SKM-1 (cell line): ENCODE measurements at regions not wholly inside any gene's neighbourhood (a gene's known extent, or its start where the extent isn't known, plus 50 kb on each side); places are given as distances from the start of the nearest gene placed in this dataset.
"Not testable (repeated sequence)": the region's sequence is repeated elsewhere in the genome, so short reads cannot be mapped to it uniquely, and the experiment has no call there.

Experiments used
- DNase-seq: peaks from one replicate; lab custom pipeline; 2025; ENCODE audit not compliant: unreplicated experiment; lab: John Stamatoyannopoulos, UW

- no peak for DNase-seq
These were observed 51.5 kb upstream of the GRM3 start for GRCh38 chr7:86592185-86592584.

DNA sequence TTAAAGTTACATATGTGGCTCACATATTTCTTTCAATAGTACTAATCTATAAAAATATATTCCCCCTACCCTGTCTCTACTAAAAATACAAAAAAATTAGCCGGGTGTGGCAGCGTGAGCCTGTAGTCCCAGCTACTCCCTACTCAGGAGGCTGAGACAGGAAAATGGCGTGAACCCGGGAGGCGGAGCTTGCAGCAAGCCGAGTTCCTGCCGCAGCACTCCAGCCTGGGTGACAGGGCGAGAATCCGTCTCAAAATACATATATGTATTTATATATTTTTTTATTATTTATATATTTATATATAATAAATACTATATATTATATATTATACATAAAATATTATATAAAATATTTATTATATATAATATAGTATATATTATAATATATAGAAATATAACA, 69.7 kb upstream of the GRM3 start:
- no peak for DNase-seq

- DNase-seq = no peak
These were observed 84.8 kb upstream of the GRM3 start for GRCh38 chr7:86558680-86559501.

DNA sequence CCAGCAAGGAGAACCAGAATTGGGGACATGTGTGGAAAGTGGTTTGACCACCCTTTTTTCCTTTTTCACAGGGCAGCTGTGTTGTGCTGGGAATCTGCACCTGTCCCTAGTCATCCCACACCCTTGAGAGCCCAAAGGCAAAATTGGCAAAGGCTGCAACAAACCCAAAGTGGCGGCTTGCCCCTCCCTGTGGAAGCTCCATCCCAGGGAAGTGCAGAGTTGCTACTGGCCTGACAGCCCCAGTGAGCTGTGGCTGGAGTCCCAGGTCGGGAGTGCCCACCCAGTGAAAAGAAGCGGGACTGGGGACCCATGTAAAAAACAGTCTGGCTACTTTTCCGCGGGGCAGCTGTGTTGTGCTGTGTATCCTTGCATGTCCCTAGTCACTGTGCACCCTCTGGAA, 109.1 kb upstream of the GRM3 start:
- DNase-seq = no peak

DNA sequence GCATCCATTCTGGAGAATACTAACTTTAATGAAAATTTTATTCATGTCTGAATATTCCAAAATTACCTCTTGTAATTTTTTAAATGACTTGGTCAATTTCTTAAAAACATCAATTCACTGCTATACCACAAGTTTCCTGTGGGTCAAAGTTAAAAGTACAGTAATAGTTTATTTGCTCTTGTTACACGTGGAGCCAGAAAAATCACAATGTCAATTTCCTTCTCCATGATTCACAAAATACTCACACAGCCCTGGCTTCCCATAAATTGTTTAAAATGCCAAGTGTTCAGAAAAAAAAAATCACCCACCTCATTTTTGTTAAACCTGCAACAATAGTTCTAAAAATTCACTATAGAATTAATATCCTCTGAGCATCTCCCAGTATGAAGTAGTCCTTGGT, 139.5 kb upstream of the GRM3 start:
- DNase-seq = no peak

DNA sequence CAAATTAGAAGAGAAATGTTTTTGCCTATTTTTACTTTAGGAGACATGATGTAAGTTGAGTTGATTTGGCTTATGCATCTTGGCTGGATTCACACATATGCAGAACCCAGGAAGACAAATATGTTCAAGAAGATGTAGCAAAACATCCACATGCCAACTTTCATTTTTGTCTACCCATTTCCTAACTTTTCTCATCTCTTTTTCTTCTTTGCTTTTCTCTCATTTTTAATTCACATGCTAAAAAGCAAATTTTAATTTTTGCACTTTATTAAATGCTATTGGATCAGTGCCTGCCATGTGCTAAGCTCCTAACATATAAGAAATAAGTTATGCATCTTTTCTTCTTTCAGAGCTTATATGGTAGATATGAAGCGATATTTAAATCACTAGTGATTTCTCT, 143.7 kb upstream of the GRM3 start:
- DNase-seq = no peak

DNA sequence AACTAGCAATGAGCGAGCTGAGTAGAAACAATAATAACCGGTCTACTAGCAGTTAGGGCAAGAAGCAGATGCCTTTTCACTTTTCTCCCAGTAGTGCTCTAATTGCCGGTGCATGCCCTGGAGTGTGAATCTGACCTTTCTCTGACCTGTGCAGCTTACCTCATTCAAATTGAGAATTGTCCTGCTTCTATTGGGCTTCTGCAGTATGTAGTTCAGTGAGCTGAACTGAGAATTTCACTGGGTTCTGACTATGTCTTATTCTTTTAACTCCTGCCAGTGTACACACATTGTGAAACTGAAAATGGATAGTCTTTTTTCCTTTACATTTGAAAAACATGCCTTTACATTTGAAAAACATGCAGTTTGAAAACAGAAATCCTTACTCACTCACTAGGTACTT, 157.9 kb upstream of the GRM3 start:
- no peak for DNase-seq

DNA sequence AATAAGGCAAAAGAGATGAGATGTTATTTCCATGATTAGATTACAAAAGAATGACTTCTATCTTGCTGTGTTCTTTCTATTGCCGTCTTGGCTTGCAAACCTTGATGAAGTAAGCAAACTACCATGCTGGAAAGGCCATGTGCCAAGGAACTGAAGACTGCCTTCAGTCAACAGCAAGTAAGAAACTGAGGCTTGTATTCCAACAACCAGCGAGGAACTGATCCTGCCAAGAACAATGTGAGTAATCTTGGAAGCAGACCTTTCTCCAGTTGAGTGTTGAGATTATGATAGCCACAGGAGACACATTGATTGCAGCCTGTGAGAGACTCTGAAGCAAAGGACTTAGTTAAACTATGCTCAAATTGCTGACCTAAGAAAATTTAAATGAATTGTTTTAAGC, 164.6 kb upstream of the GRM3 start:
- DNase-seq = no peak

- DNase-seq = no peak
These were observed 166.3 kb upstream of the GRM3 start for GRCh38 chr7:86477343-86477935.

DNA sequence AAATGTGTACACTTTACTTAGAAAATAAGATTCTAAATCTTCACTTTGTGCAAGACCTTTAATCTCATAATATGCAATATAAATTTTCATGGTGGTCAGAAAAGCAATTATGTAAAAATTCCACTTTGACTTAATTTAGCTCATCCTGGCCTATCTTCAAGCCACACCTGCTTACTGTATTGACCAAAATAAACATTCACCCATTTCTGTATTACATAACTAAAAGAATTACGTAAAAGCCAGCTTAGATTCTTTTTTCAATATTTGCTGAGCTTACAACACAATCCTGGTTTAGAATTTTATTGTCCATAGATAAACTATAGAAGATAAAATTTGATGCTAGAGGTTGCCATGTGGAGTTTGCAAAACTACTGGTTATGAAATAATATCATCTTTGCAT, 172.9 kb upstream of the GRM3 start:
- DNase-seq = no peak

GRCh38 chr7:86469680-86470295, 173.9 kb upstream of the GRM3 start:
- peak; percentile 59 for DNase-seq

DNA sequence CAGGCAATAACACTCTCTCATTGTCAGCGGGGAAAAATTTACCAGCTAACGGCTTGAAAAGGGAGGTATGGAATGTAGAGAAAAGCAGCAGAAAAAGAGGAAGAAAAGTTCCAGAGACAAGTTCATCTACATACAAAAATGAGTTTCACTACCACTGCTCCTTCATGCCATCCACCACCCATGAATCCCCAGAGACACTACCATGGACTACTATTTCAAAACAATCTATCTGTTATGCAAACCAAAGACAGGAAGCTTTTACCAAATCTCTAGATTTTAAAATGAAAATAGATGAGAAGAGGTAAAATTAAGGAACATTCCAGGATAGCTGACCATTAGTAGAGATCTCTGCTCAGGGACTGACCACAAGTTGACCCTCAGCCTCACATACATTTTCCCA, 189.0 kb upstream of the GRM3 start:
- peak; percentile 15 for DNase-seq

- DNase-seq = no peak
These were observed 190.3 kb upstream of the GRM3 start for GRCh38 chr7:86453454-86453853.

DNA sequence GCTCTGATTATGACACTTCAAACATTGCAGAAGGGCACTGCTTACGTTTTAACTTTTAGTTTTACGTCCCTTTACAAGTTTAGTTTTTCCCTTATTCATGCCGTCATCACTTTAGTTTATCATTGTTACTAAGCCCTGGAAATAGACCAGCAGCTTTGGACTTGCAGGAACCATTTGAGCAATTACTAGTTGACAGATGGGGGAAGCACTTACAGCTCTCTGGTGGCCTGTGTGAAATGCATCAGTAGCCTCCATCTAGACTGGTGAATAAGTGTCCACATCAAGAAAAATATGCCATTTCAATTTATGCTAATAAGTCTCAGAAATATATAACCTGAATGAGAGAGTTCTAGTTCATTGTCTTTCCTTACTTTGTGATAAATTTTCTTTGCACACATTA, 194.9 kb upstream of the GRM3 start:
- no peak for DNase-seq

DNA sequence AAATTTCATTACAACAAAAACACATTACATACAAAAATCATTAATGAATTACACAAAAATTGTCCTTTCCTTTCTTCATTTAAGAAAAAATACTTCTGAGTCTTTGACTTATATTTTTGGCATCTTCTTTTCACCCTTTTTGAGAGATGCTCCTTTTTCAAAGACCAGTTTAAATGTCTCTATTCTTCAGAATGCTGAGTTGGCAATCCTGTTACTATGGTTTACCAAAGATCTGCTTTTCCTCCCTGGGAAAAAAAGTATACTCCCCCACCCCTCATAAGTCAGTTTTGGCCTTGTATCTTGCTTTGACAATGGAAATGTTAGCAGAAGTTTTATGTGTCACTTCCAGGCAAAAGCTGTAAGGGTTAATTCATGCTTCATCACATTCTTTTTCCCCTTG, 198.4 kb upstream of the GRM3 start:
- no peak for DNase-seq

GRCh38 chr7:86444245-86444644, 199.5 kb upstream of the GRM3 start:
- no peak for DNase-seq

GRCh38 chr7:86440420-86440819, 203.3 kb upstream of the GRM3 start:
- DNase-seq = not testable (repeated sequence)

DNA sequence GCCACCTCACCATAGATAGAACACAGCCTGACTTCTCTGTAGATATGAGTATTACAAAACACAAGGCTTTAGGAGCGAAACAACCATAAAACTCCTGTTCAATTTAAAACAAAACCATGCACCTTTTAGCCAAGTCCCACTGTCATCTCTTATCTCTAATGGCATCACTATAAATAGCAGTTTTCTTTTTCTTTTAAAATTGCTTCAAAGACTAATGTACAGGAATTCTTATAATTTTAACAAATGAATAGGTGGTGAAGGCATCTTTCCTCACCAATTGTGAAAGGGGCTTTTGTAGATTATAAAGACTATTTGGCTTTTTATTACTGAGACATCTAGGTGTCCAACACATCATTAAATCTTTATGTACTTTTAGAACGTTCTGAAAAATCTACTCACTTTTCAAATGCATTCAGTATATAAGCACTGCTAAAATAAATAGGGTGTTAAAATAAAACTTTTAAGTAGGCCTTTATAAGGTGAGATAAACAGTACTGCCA, 205.7 kb upstream of the GRM3 start:
- DNase-seq = no peak

GRCh38 chr7:86431761-86432160, 211.9 kb upstream of the GRM3 start:
- no peak for DNase-seq

DNA sequence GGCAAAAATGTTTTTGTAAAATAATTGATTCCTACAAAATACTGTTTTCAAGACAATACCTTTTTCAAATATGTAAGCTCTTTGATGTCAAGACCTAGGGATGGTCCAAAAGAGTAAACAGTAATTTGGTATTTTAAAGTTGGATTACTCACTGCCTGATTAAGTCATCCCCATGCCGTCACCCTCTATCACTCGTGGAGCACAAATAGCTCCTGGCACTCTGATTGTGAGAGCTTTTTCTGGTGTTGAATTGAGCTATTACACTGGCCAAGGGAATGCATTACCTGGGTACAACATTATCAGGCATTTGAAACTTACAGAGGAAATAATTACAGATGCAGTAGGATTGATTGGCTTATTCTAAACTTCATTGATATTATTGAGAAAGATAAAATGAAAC, 231.9 kb upstream of the GRM3 start:
- no peak for DNase-seq

DNA sequence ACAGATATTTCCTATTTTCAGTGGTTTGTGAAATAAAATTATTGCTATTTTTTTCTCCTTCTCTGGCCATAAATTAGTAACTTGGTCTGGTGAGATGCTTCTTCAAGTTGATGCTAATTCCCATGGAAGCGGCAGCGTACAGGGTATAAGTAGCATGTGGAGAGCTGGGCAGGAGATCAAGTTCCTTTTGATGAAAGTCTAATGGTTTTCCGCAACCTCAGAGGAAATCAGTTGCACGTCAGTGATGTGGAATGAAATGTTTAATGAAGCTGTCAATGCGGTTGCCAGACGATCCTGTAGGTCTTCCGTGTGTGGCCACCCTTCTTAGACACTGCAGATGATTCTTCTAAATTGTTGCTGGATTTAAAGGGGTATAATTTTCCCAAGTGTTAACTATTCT, 236.4 kb upstream of the GRM3 start:
- DNase-seq = no peak

DNA sequence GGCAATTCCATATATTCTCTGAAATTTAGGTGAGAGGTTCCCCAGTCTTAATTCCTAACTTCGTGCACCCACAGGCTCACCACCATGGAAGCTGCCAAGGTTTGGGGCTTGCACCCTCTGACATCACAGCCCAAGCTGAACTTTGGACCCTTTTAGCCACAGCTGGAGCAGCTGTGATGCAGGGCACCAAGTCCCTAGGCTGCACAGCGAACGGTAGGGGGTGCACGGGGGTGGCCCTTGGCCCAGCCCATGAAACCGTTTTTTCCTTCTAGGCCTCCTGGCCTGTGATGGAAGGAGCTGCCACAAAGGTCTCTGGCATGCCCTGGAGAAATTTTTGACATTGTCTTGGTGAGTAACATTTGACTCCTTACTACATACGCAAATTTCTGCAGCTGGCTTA, 251.9 kb upstream of the GRM3 start:
- no peak for DNase-seq
